Caki2 (cell line): ENCODE measurements at regions not wholly inside any gene's neighbourhood (a gene's known extent, or its start where the extent isn't known, plus 50 kb on each side); places are given as distances from the start of the nearest gene placed in this dataset.
"Not testable (repeated sequence)": the region's sequence is repeated elsewhere in the genome, so short reads cannot be mapped to it uniquely, and the experiment has no call there.

Experiments used
- DNase-seq: peaks from one replicate; pipeline ENCODE4 v3.0.0-alpha.2; 2015; ENCODE audit warnings: low read depth
- in situ Hi-C: cut with HindIII; loops from 2 replicates; pipeline ENCODE4 v1.10.0; 2016; ENCODE audit warnings: low sequenced_read_pairs, low pct_unique_long_range_greater_than_20kb, mixed read lengths

GRCh38 chr13:64540468-64540867 is 2689.7 kb downstream of the PCDH9 start:
- peak; percentile 7 for DNase-seq
- in situ Hi-C loops: no loop called here

- no peak for DNase-seq
- in situ Hi-C loops: no loop called here
Observed at GRCh38 chr13:64538711-64539110, 2691.4 kb downstream of the PCDH9 start.

GRCh38 chr13:64534302-64534701 is 2695.8 kb downstream of the PCDH9 start:
- in situ Hi-C loops: no loop called here
- DNase-seq: no peak

- no peak for DNase-seq
- in situ Hi-C loops: no loop called here
Observed at GRCh38 chr13:64531400-64531799, 2698.7 kb downstream of the PCDH9 start.

DNA sequence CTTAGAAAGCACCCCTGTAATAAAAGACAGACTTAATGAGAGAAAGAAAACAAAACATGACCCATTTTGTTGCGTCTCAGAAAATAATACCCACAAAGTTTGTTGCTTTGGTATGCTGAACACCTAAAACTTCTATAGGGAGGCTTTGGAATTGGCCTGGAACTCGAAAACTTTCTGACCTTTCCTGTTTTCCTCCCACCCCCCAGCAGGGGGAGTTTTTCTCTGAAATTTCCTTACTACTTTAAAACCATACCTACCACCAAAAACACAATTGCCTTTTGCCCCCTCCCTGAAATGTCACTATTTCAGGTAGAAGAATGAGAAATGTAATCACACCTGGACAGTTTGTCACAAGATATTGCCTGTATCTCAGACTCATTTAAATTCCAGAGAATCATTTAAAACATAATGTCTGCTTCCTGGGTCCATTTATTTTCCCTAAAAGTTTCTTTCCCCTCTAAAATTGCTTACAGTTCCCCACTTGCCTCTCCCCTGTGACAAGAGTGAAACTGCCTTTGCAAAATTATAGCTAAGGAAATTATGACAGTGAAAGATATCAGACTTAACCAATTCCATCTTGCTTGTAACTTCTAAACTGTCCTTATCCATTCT is 2700.2 kb downstream of the PCDH9 start:
- no peak for DNase-seq
- in situ Hi-C loops: no loop called here

- in situ Hi-C loops: no loop called here
- no peak for DNase-seq
Observed at GRCh38 chr13:64528838-64529237, 2701.3 kb downstream of the PCDH9 start.

DNA sequence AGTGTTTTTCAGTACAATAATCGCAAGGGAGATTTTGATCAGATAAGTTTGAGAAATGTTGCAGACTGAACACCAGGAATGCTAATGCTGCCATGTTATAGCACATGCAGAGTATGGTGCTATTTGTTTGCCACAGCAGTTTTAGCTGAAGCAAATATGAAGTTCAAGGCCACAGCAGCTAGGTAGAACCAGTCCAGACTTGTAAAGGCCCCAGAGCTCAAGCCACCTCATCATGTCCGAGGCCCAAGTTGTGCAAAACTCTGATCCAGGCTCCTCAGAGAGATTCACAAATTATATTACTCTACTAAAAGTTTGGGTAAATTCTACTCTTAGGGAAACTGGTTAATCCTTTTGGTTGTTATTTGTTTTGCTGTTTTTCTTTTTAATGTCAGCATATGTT is 2702.6 kb downstream of the PCDH9 start:
- in situ Hi-C loops: no loop called here
- no peak for DNase-seq

DNA sequence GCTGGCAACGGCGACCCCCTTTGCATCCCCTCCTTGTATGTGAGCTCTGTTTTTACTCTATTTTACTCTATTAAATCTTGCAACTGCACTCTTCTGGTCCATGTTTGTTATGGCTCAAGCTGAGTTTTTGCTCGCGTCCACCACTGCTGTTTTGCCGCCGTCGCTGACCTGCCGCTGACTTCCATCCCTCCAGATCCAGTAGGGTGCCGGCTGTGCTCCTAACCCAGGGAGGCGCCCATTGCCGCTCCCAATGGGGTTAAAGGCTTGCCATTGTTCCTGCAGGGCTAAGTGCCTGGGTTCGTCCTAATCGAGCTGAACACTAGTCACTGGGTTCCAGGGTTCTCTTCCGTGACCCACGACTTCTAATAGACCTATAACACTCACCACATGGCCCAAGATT is 2704.4 kb downstream of the PCDH9 start:
- no peak for DNase-seq
- in situ Hi-C loops: no loop called here

- no peak for DNase-seq
- in situ Hi-C loops: no loop called here
Observed at GRCh38 chr13:64510747-64511146, 2719.4 kb downstream of the PCDH9 start.

DNA sequence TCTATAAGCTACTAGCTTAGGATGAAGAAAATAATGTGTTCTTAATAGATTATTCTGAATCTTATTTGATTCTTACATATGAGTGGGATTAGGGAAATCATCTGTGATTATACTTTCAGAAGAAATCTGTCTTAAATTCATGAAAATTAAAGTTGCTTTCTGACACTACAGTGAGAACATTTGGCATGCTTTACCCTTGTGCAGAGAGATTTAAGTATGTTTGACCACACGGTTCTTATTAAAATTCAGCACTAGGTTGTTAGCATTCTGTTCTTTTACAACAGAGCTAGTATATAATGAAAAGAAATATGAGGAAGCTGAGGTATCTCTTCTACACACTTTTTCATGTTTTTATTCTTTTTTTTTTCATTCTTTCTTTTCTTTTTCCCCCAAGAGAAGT is 2723.9 kb downstream of the PCDH9 start:
- DNase-seq: no peak
- in situ Hi-C loops: no loop called here

DNA sequence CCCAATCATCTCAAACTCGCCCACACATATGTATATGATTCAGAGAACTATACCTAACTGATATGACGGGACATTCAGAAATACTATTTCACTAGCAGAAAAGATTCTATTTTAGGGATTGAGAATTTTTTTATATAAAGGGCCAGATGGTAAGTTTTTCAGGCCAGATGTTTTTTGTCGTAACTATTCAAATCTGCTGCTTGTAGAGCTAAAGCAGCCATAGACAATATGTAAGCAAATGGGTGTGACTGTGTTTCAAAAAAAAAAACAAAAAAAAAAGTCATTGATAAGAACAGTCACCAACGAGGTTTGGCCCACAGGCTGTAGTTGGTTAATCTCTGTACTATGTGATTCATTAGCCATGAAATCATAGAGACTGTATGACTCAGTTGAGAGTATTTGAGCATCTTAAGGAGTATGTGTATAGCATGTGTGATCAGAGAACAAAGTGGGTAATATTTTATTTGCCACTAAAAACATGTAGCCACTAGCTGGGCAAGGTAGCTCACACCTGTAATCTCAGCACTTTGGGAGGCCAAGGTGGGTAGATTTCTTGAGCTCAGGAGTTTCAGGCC is 2724.7 kb downstream of the PCDH9 start:
- DNase-seq: no peak
- in situ Hi-C loops: no loop called here

DNA sequence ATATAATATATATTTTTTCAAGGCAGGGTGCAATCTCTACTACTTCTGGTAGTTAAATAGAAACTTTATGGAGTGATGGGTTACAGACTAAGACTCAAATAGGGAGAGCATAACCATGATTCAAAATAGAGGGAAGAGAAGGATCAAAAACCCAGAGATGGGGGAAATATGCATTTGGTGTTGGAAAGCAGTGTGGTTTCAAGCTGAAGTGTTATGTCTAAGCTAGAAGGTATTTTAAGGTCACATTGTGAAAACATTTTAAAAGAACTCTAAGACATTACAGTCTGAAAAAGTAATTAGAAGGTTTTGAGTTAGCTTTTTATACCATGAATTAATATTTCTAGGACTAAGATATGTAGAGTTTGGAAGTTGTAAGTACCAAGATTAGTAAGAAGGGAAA is 2741.4 kb downstream of the PCDH9 start:
- no peak for DNase-seq
- in situ Hi-C loops: no loop called here

DNA sequence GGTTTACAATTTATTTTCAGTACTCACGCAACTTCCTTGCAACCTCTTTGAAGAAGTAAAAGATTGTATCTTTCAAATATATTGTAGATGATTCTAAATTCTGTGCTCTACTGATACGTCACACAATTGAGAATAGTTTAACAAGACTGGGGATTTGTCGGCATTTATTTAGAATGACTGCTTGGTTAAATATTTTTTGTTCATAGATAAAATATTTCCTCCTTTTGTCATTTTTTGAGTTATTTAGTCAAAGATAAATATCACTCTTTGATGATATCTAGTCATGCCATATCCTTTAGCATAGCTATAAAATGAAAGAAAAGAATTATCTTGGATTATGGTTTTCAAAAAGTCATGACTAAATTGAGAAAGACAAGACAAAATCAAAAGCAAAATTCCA is 2747.8 kb downstream of the PCDH9 start:
- no peak for DNase-seq
- in situ Hi-C loops: no loop called here

- DNase-seq: no peak
- in situ Hi-C loops: no loop called here
Observed at GRCh38 chr13:64480672-64481071, 2749.5 kb downstream of the PCDH9 start.

DNA sequence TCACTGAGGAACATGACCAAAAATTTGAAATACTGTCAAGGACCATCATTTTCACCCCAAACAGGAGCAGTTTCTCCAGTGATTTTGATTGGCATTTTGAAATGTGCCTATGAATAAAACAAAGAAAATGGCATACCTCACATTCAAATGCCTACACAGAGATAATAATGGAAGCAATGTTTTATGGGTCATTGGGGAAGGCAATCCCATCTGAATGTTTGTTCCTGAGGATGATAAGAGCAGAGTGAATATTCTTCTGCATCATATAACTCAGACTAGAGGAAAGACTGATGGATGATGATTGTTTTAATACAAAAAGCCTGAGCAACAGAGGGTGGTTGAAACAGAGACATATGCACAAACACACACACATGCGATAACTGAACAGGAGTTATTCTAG is 2749.9 kb downstream of the PCDH9 start:
- DNase-seq: no peak
- in situ Hi-C loops: no loop called here

DNA sequence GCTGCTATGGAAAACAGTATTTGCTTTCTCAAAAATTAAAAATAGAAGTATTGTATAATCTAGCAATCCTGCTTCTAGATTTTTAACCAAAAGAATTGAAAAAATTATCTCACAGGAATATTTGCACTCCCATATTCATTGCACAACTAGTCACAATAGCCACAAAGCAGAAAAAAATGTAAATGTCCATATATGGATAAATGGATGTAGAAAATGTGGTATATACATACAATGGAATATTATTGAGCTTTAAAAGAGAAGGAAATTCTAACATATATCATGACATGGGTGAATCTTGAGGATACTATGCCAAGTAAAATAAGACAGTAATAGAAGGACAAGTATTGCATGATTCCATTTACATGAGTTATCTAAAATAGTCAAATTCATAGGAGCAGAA is 2753.0 kb downstream of the PCDH9 start:
- in situ Hi-C loops: no loop called here
- DNase-seq: no peak

DNA sequence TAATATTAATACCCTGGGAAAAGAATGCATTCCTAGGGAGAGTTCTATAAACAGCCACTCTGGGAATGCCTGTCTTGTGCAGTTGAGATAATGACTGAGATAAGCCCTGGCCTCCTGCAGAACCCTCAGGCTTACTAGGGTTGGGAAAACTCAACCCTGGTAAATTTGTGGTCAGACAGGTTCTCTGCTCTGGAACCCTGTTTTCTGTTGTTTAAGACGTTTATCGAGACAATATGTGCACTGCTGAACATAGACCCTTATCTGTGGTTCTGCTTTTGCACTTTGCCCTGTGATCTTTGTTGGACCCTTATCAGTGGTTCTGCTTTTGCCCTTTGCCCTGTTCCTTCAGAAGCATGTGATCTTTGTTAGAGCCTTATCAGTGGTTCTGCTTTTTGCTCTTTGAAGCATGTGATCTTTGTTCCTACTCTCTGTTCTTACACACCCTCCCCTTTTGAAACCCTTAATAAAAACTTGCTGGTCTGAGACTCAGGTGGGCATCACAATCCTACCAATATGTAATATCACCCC is 2754.0 kb downstream of the PCDH9 start:
- DNase-seq, in situ Hi-C loops: not testable (repeated sequence)

DNA sequence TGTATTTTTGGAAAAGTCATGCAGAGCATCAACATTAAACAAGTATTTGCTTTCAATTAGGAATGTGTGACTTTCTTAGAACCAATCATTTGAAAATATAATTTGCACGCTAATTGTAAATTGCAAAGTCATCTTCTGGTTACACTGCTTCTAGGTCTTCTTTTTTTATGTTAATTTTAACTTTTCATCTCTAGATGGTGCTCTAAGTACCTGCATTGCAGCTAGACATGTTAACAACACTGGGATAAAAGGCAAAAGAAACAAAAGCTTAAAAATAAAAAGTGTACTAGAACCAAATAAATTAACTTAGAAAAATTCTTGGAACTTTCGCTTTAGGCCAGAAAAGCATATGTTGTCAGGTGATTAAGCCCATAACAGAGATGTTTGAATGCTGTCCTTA is 2758.2 kb downstream of the PCDH9 start:
- peak; percentile 44 for DNase-seq

GRCh38 chr13:64470751-64471150 is 2759.4 kb downstream of the PCDH9 start:
- in situ Hi-C loops: no loop called here
- DNase-seq: no peak

More for the DNA sequence above, 2758.2 kb downstream of the PCDH9 start:
- in situ Hi-C loops: no loop called here

GRCh38 chr13:64459778-64460177 is 2770.4 kb downstream of the PCDH9 start:
- no peak for DNase-seq
- in situ Hi-C loops: no loop called here
